Duodenal mucosa (tissue), 2 donors: ENCODE measurements at regions not wholly inside any gene's neighbourhood (a gene's known extent, or its start where the extent isn't known, plus 50 kb on each side); places are given as distances from the start of the nearest gene placed in this dataset.

Source experiments
- H3K27ac ChIP-seq: one replicate; pipeline ENCODE4 v1.7.0; 2013; ENCODE audit warnings: low read depth, low read length
- H3K27me3 ChIP-seq, 2 donors: one replicate each; pipeline ENCODE4 v1.7.0; 2013; ENCODE audit warnings: low read length in 2 of 2, control low read depth in 1 of 2; ENCODE audit not compliant: insufficient read depth in 2 of 2, control insufficient read depth in 1 of 2
- H3K36me3 ChIP-seq, 2 donors: one replicate each; pipeline ENCODE4 v1.7.0; 2013; ENCODE audit warnings: low read length in 2 of 2, control low read depth in 1 of 2; ENCODE audit not compliant: insufficient read depth in 2 of 2, control insufficient read depth in 1 of 2
- H3K4me1 ChIP-seq, 2 donors: one replicate each; pipeline ENCODE4 v1.7.0; 2013; ENCODE audit warnings: low read length in 2 of 2, control low read depth in 1 of 2; ENCODE audit not compliant: insufficient read depth in 2 of 2, control insufficient read depth in 1 of 2
- H3K4me3 ChIP-seq, 2 donors: one replicate each; pipeline ENCODE4 v1.7.0; 2013; ENCODE audit warnings: low read length in 2 of 2, low read depth in 1 of 2
- H3K9ac ChIP-seq, 2 donors: one replicate each; pipeline ENCODE4 v1.7.0; 2013; ENCODE audit warnings: low read length in 2 of 2, low read depth in 1 of 2
- H3K9me3 ChIP-seq, 2 donors: one replicate each; pipeline ENCODE4 v1.7.0; 2013; ENCODE audit warnings: low read length in 2 of 2, control low read depth in 1 of 2; ENCODE audit not compliant: control insufficient read depth in 1 of 2

- Histone ChIP-seq H3K9me3 (no peaks in the 10 kb centered on the region), H3K4me1 (peaks cover 0 to 5% of the 10 kb centered on the region in 2 donors), H3K27ac (no peak overlapping the region), H3K4me3 (no peak overlapping the region), H3K9ac (no peak overlapping the region), H3K36me3 (no peaks in the 10 kb centered on the region), H3K27me3 (no peaks in the 10 kb centered on the region)
Observed at GRCh38 chr10:88161070-88161469, 297.6 kb downstream of the PTEN start.

GRCh38 chr10:88161756-88162155 lies 298.3 kb downstream of the PTEN start:
- H3K27ac ChIP-seq, result no peak overlapping the region
- H3K4me3 ChIP-seq, result no peak overlapping the region
- no peaks in the 10 kb centered on the region for H3K36me3 ChIP-seq
- no peak overlapping the region for H3K9ac ChIP-seq
- no peaks in the 10 kb centered on the region for H3K9me3 ChIP-seq
- no peaks in the 10 kb centered on the region for H3K27me3 ChIP-seq
- H3K4me1 ChIP-seq, result peaks cover 0 to 5% of the 10 kb centered on the region in 2 donors

GRCh38 chr10:88162852-88163251 lies 299.4 kb downstream of the PTEN start:
- no peaks in the 10 kb centered on the region for H3K9me3 ChIP-seq
- no peaks in the 10 kb centered on the region for H3K27me3 ChIP-seq
- no peaks in the 10 kb centered on the region for H3K36me3 ChIP-seq
- H3K4me3 ChIP-seq, result no peak overlapping the region
- peaks cover 0 to 5% of the 10 kb centered on the region in 2 donors for H3K4me1 ChIP-seq
- no peak overlapping the region for H3K9ac ChIP-seq
- no peak overlapping the region for H3K27ac ChIP-seq

- Histone ChIP-seq H3K9ac (no peak overlapping the region), H3K27me3 (no peaks in the 10 kb centered on the region), H3K4me3 (no peak overlapping the region), H3K27ac (no peak overlapping the region), H3K36me3 (no peaks in the 10 kb centered on the region), H3K4me1 (peaks cover 0 to 5% of the 10 kb centered on the region in 2 donors), H3K9me3 (no peaks in the 10 kb centered on the region)
Observed at GRCh38 chr10:88163572-88163971, 300.1 kb downstream of the PTEN start.

GRCh38 chr10:88164471-88164870 lies 301.0 kb downstream of the PTEN start:
- no peak overlapping the region for H3K4me3 ChIP-seq

GRCh38 chr10:88165849-88166271 lies 302.4 kb downstream of the PTEN start:
- no peak overlapping the region for H3K27ac ChIP-seq
- no peak overlapping the region for H3K4me3 ChIP-seq

More at GRCh38 chr10:88164471-88164870, 301.0 kb downstream of the PTEN start:
- Histone ChIP-seq H3K27ac (no peak overlapping the region), H3K36me3 (no peaks in the 10 kb centered on the region), H3K9me3 (no peaks in the 10 kb centered on the region), H3K27me3 (no peaks in the 10 kb centered on the region), H3K4me1 (no peaks in the 10 kb centered on the region), H3K9ac (no peak overlapping the region)

GRCh38 chr10:88168171-88169036 lies 305.0 kb downstream of the PTEN start:
- H3K9ac ChIP-seq, result no peak overlapping the region
- no peak overlapping the region for H3K4me3 ChIP-seq
- no peaks in the 10 kb centered on the region for H3K36me3 ChIP-seq
- H3K27ac ChIP-seq, result no peak overlapping the region
- H3K9me3 ChIP-seq, result no peaks in the 10 kb centered on the region
- H3K4me1 ChIP-seq, result no peaks in the 10 kb centered on the region
- H3K27me3 ChIP-seq, result no peaks in the 10 kb centered on the region

More at GRCh38 chr10:88165849-88166271, 302.4 kb downstream of the PTEN start:
- Histone ChIP-seq H3K9ac (no peak overlapping the region), H3K27me3 (no peaks in the 10 kb centered on the region), H3K36me3 (no peaks in the 10 kb centered on the region), H3K9me3 (no peaks in the 10 kb centered on the region), H3K4me1 (no peaks in the 10 kb centered on the region)

- no peak overlapping the region for H3K27ac ChIP-seq
- H3K27me3 ChIP-seq, result no peaks in the 10 kb centered on the region
- no peak overlapping the region for H3K9ac ChIP-seq
- no peaks in the 10 kb centered on the region for H3K36me3 ChIP-seq
- H3K4me1 ChIP-seq, result no peaks in the 10 kb centered on the region
- H3K4me3 ChIP-seq, result no peak overlapping the region
- no peaks in the 10 kb centered on the region for H3K9me3 ChIP-seq
Observed at GRCh38 chr10:88169037-88169319, 305.6 kb downstream of the PTEN start.

GRCh38 chr10:88170628-88171027 lies 307.2 kb downstream of the PTEN start:
- peaks cover 0 to 5% of the 10 kb centered on the region in 2 donors for H3K9me3 ChIP-seq
- H3K4me1 ChIP-seq, result no peaks in the 10 kb centered on the region
- H3K36me3 ChIP-seq, result no peaks in the 10 kb centered on the region

GRCh38 chr10:88172159-88172558 lies 308.7 kb downstream of the PTEN start:
- Histone ChIP-seq H3K9ac (no peak overlapping the region), H3K4me1 (no peaks in the 10 kb centered on the region), H3K27me3 (no peaks in the 10 kb centered on the region)

More at GRCh38 chr10:88170628-88171027, 307.2 kb downstream of the PTEN start:
- no peak overlapping the region for H3K9ac ChIP-seq
- no peak overlapping the region for H3K4me3 ChIP-seq
- no peak overlapping the region for H3K27ac ChIP-seq
- no peaks in the 10 kb centered on the region for H3K27me3 ChIP-seq

More at GRCh38 chr10:88172159-88172558, 308.7 kb downstream of the PTEN start:
- no peaks in the 10 kb centered on the region for H3K36me3 ChIP-seq
- no peak overlapping the region for H3K27ac ChIP-seq
- H3K9me3 ChIP-seq, result peaks cover 4 to 9% of the 10 kb centered on the region in 2 donors
- H3K4me3 ChIP-seq, result no peak overlapping the region
